Neural cell (in vitro differentiated cells): ENCODE measurements at regions not wholly inside any gene's neighbourhood (a gene's known extent, or its start where the extent isn't known, plus 50 kb on each side); places are given as distances from the start of the nearest gene placed in this dataset.
"Not testable (repeated sequence)": the region's sequence is repeated elsewhere in the genome, so short reads cannot be mapped to it uniquely, and the experiment has no call there.

ENCODE experiments used
- MXI1 ChIP-seq: fragments of 450-650 bp; conservative IDR thresholded peaks from 2 replicates; pipeline ENCODE4 v1.6.1; 2014; ENCODE audit warnings: antibody characterized with exemption, mild to moderate bottlenecking; ENCODE audit not compliant: poor library complexity, severe bottlenecking
- TF ChIP-seq, protein P1 (sequence below): fragments of 450-650 bp; IDR thresholded peaks from 2 replicates; pipeline ENCODE4 v1.5.1; 2014; ENCODE audit warnings: antibody characterized with exemption, mild to moderate bottlenecking, moderate library complexity; ENCODE audit not compliant: poor library complexity, severe bottlenecking

GRCh38 chr9:42325561-42325960, 142.1 kb downstream of the SPATA31A6 start:
- TF ChIP-seq, protein P1, sequence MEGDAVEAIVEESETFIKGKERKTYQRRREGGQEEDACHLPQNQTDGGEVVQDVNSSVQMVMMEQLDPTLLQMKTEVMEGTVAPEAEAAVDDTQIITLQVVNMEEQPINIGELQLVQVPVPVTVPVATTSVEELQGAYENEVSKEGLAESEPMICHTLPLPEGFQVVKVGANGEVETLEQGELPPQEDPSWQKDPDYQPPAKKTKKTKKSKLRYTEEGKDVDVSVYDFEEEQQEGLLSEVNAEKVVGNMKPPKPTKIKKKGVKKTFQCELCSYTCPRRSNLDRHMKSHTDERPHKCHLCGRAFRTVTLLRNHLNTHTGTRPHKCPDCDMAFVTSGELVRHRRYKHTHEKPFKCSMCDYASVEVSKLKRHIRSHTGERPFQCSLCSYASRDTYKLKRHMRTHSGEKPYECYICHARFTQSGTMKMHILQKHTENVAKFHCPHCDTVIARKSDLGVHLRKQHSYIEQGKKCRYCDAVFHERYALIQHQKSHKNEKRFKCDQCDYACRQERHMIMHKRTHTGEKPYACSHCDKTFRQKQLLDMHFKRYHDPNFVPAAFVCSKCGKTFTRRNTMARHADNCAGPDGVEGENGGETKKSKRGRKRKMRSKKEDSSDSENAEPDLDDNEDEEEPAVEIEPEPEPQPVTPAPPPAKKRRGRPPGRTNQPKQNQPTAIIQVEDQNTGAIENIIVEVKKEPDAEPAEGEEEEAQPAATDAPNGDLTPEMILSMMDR = not testable (repeated sequence)
- TF ChIP-seq MXI1 = not testable (repeated sequence)
